ENCODE measurements at regions not wholly inside any gene's neighbourhood (a gene's known extent, or its start where the extent isn't known, plus 50 kb on each side); places are given as distances from the start of the nearest gene placed in this dataset.

- H3K9me3 ChIP-seq (replicated peaks; ENCODE audit: insufficient read depth, low read length), result no peaks in the 10 kb centered on the region
These were observed 574.1 kb downstream of the EBF1 start for GRCh38 chr5:158525663-158526062.

GRCh38 chr5:158524070-158524469 is 575.6 kb downstream of the EBF1 start:
- Histone ChIP-seq H3K4me1 (ENCODE audit: low read length) (no peaks in the 10 kb centered on the region), H3K36me3 (replicated peaks; ENCODE audit: insufficient read depth, low read length) (no peaks in the 10 kb centered on the region), H3K79me2 (ENCODE audit: low read length) (no peaks in the 10 kb centered on the region), H3F3A (ENCODE audit: insufficient read depth, low read length) (no peaks in the 10 kb centered on the region), H3K27me3 (replicated peaks; ENCODE audit: insufficient read depth, low read length) (no peaks in the 10 kb centered on the region), H4K20me1 (ENCODE audit: insufficient read depth, low read length) (no peaks in the 10 kb centered on the region), H3K9me3 (replicated peaks; ENCODE audit: insufficient read depth, low read length) (no peaks in the 10 kb centered on the region), H3K4me2 (ENCODE audit: low read depth, low read length) (no peak overlapping the region), H3K9me2 (replicated peaks; ENCODE audit: insufficient read depth, low read length) (no peaks in the 10 kb centered on the region), H3K27ac (ENCODE audit: low read length) (no peak overlapping the region), H3K4me3 (ENCODE audit: low read length) (no peak overlapping the region), H2AFZ (ENCODE audit: low read length) (no peak overlapping the region), H3K9ac (ENCODE audit: low read length) (no peak overlapping the region)
- TF ChIP-seq EZH2 (optimal IDR thresholded peaks at IDR 0.05; ENCODE audit: low read depth, low read length) (no peak), EZH2phosphoT487 (IDR thresholded peaks at IDR 0.05; ENCODE audit: low read length) (no peak), CTCF (IDR thresholded peaks at IDR 0.05; ENCODE audit: low read length) (no peak)
- no peak for DNase-seq

More at GRCh38 chr5:158525663-158526062, 574.1 kb downstream of the EBF1 start:
- Histone ChIP-seq H3K79me2 (ENCODE audit: low read length) (no peaks in the 10 kb centered on the region), H3K36me3 (replicated peaks; ENCODE audit: insufficient read depth, low read length) (no peaks in the 10 kb centered on the region), H4K20me1 (ENCODE audit: insufficient read depth, low read length) (no peaks in the 10 kb centered on the region), H3K4me1 (ENCODE audit: low read length) (no peaks in the 10 kb centered on the region), H3K4me3 (ENCODE audit: low read length) (no peak overlapping the region), H2AFZ (ENCODE audit: low read length) (no peak overlapping the region), H3K4me2 (ENCODE audit: low read depth, low read length) (no peak overlapping the region), H3K27ac (ENCODE audit: low read length) (no peak overlapping the region), H3K27me3 (replicated peaks; ENCODE audit: insufficient read depth, low read length) (no peaks in the 10 kb centered on the region), H3K9me2 (replicated peaks; ENCODE audit: insufficient read depth, low read length) (no peaks in the 10 kb centered on the region), H3K9ac (ENCODE audit: low read length) (no peak overlapping the region), H3F3A (ENCODE audit: insufficient read depth, low read length) (no peaks in the 10 kb centered on the region)
- no peak for DNase-seq
- TF ChIP-seq EZH2 (optimal IDR thresholded peaks at IDR 0.05; ENCODE audit: low read depth, low read length), result no peak
- TF ChIP-seq EZH2phosphoT487 (IDR thresholded peaks at IDR 0.05; ENCODE audit: low read length), result no peak
- no peak for TF ChIP-seq CTCF (IDR thresholded peaks at IDR 0.05; ENCODE audit: low read length)

- no peak overlapping the region for H3K4me3 ChIP-seq (ENCODE audit: low read length)
- no peaks in the 10 kb centered on the region for H3K36me3 ChIP-seq (replicated peaks; ENCODE audit: insufficient read depth, low read length)
- no peaks in the 10 kb centered on the region for H3K9me3 ChIP-seq (replicated peaks; ENCODE audit: insufficient read depth, low read length)
These were observed 576.9 kb downstream of the EBF1 start for GRCh38 chr5:158522776-158523175.

More at GRCh38 chr5:158522776-158523175, 576.9 kb downstream of the EBF1 start:
- no peak overlapping the region for H3K27ac ChIP-seq (ENCODE audit: low read length)
- H3K9me2 ChIP-seq (replicated peaks; ENCODE audit: insufficient read depth, low read length), result no peaks in the 10 kb centered on the region
- no peaks in the 10 kb centered on the region for H4K20me1 ChIP-seq (ENCODE audit: insufficient read depth, low read length)
- TF ChIP-seq EZH2phosphoT487 (IDR thresholded peaks at IDR 0.05; ENCODE audit: low read length) (no peak), EZH2 (optimal IDR thresholded peaks at IDR 0.05; ENCODE audit: low read depth, low read length) (no peak), CTCF (IDR thresholded peaks at IDR 0.05; ENCODE audit: low read length) (no peak)
- H3K4me1 ChIP-seq (ENCODE audit: low read length), result no peaks in the 10 kb centered on the region
- H3K9ac ChIP-seq (ENCODE audit: low read length), result no peak overlapping the region
- no peak overlapping the region for H2AFZ ChIP-seq (ENCODE audit: low read length)
- no peaks in the 10 kb centered on the region for H3K79me2 ChIP-seq (ENCODE audit: low read length)
- H3F3A ChIP-seq (ENCODE audit: insufficient read depth, low read length), result no peaks in the 10 kb centered on the region
- no peak overlapping the region for H3K4me2 ChIP-seq (ENCODE audit: low read depth, low read length)
- no peaks in the 10 kb centered on the region for H3K27me3 ChIP-seq (replicated peaks; ENCODE audit: insufficient read depth, low read length)
- no peak for DNase-seq

Measured in MM.1S (cell line).